ENCODE measurements at regions not wholly inside any gene's neighbourhood (a gene's known extent, or its start where the extent isn't known, plus 50 kb on each side); places are given as distances from the start of the nearest gene placed in this dataset.

GRCh38 chr2:228722311-228722710 lies 540.8 kb upstream of the SPHKAP start:
- no peaks in the 10 kb centered on the region for H3K36me3 ChIP-seq (ENCODE audit: control insufficient read depth in 2 of 2, insufficient read depth in 2 of 2, low read length in 1 of 2)
- no peaks in the 10 kb centered on the region for H3K9me3 ChIP-seq (ENCODE audit: control insufficient read depth in 2 of 2, insufficient read depth in 1 of 2, low read length in 1 of 2)
- no peak overlapping the region for H3K4me3 ChIP-seq (ENCODE audit: low read length in 2 of 2)
- DNase-seq (ENCODE audit: low read depth in 6 of 9, low spot score in 9 of 9): no peak
- H3K27me3 ChIP-seq (ENCODE audit: control insufficient read depth in 2 of 2, insufficient read depth in 1 of 2, low read length in 1 of 2): no peaks in the 10 kb centered on the region
- no peaks in the 10 kb centered on the region for H3K4me1 ChIP-seq (ENCODE audit: control insufficient read depth in 2 of 2, insufficient read depth in 2 of 2, low read length in 2 of 2)
- WGBS: 35% methylated on average over 1 of the region's 1 CpG
- H3K27ac ChIP-seq (ENCODE audit: low read depth in 1 of 2, low read length in 1 of 2): no peak overlapping the region

- 91% methylated on average over 1 of the region's 1 CpG for WGBS
- DNase-seq (ENCODE audit: low read depth in 6 of 9, low spot score in 9 of 9): no peak
- Histone ChIP-seq H3K27ac (ENCODE audit: low read depth in 1 of 2, low read length in 1 of 2) (no peak overlapping the region), H3K9me3 (ENCODE audit: control insufficient read depth in 2 of 2, insufficient read depth in 1 of 2, low read length in 1 of 2) (no peaks in the 10 kb centered on the region), H3K4me3 (ENCODE audit: low read length in 2 of 2) (no peak overlapping the region), H3K4me1 (ENCODE audit: control insufficient read depth in 2 of 2, insufficient read depth in 2 of 2, low read length in 2 of 2) (no peaks in the 10 kb centered on the region), H3K36me3 (ENCODE audit: control insufficient read depth in 2 of 2, insufficient read depth in 2 of 2, low read length in 1 of 2) (no peaks in the 10 kb centered on the region), H3K27me3 (ENCODE audit: control insufficient read depth in 2 of 2, insufficient read depth in 1 of 2, low read length in 1 of 2) (no peaks in the 10 kb centered on the region)
These were observed 539.4 kb upstream of the SPHKAP start for GRCh38 chr2:228720895-228721294.

GRCh38 chr2:228709788-228710371 lies 528.4 kb upstream of the SPHKAP start:
- H3K27me3 ChIP-seq (ENCODE audit: control insufficient read depth in 2 of 2, insufficient read depth in 1 of 2, low read length in 1 of 2): no peaks in the 10 kb centered on the region
- no peak overlapping the region for H3K27ac ChIP-seq (ENCODE audit: low read depth in 1 of 2, low read length in 1 of 2)
- 79% methylated on average over 2 of the region's 2 CpGs for WGBS
- no peak overlapping the region for H3K4me3 ChIP-seq (ENCODE audit: low read length in 2 of 2)
- no peaks in the 10 kb centered on the region for H3K9me3 ChIP-seq (ENCODE audit: control insufficient read depth in 2 of 2, insufficient read depth in 1 of 2, low read length in 1 of 2)
- no peaks in the 10 kb centered on the region for H3K4me1 ChIP-seq (ENCODE audit: control insufficient read depth in 2 of 2, insufficient read depth in 2 of 2, low read length in 2 of 2)
- H3K36me3 ChIP-seq (ENCODE audit: control insufficient read depth in 2 of 2, insufficient read depth in 2 of 2, low read length in 1 of 2): no peaks in the 10 kb centered on the region
- DNase-seq (ENCODE audit: low read depth in 6 of 9, low spot score in 9 of 9): no peak

- Histone ChIP-seq H3K4me1 (ENCODE audit: control insufficient read depth in 2 of 2, insufficient read depth in 2 of 2, low read length in 2 of 2) (no peaks in the 10 kb centered on the region), H3K9me3 (ENCODE audit: control insufficient read depth in 2 of 2, insufficient read depth in 1 of 2, low read length in 1 of 2) (no peaks in the 10 kb centered on the region), H3K27me3 (ENCODE audit: control insufficient read depth in 2 of 2, insufficient read depth in 1 of 2, low read length in 1 of 2) (no peaks in the 10 kb centered on the region), H3K4me3 (ENCODE audit: low read length in 2 of 2) (no peak overlapping the region), H3K36me3 (ENCODE audit: control insufficient read depth in 2 of 2, insufficient read depth in 2 of 2, low read length in 1 of 2) (no peaks in the 10 kb centered on the region), H3K27ac (ENCODE audit: low read depth in 1 of 2, low read length in 1 of 2) (no peak overlapping the region)
- DNase-seq (ENCODE audit: low read depth in 6 of 9, low spot score in 9 of 9): no peak
- 89% methylated on average over 3 of the region's 3 CpGs for WGBS
These were observed 526.4 kb upstream of the SPHKAP start for GRCh38 chr2:228707846-228708245.

GRCh38 chr2:228705318-228705717 lies 523.8 kb upstream of the SPHKAP start:
- DNase-seq (ENCODE audit: low read depth in 6 of 9, low spot score in 9 of 9): no peak
- Histone ChIP-seq H3K27ac (ENCODE audit: low read depth in 1 of 2, low read length in 1 of 2) (no peak overlapping the region), H3K36me3 (ENCODE audit: control insufficient read depth in 2 of 2, insufficient read depth in 2 of 2, low read length in 1 of 2) (no peaks in the 10 kb centered on the region), H3K27me3 (ENCODE audit: control insufficient read depth in 2 of 2, insufficient read depth in 1 of 2, low read length in 1 of 2) (no peaks in the 10 kb centered on the region), H3K4me1 (ENCODE audit: control insufficient read depth in 2 of 2, insufficient read depth in 2 of 2, low read length in 2 of 2) (no peaks in the 10 kb centered on the region), H3K9me3 (ENCODE audit: control insufficient read depth in 2 of 2, insufficient read depth in 1 of 2, low read length in 1 of 2) (no peaks in the 10 kb centered on the region), H3K4me3 (ENCODE audit: low read length in 2 of 2) (no peak overlapping the region)
- WGBS: 43% methylated on average over 4 of the region's 4 CpGs

GRCh38 chr2:228703152-228703551 lies 521.7 kb upstream of the SPHKAP start:
- Histone ChIP-seq H3K4me1 (ENCODE audit: control insufficient read depth in 2 of 2, insufficient read depth in 2 of 2, low read length in 2 of 2) (no peaks in the 10 kb centered on the region), H3K36me3 (ENCODE audit: control insufficient read depth in 2 of 2, insufficient read depth in 2 of 2, low read length in 1 of 2) (no peaks in the 10 kb centered on the region), H3K9me3 (ENCODE audit: control insufficient read depth in 2 of 2, insufficient read depth in 1 of 2, low read length in 1 of 2) (no peaks in the 10 kb centered on the region), H3K27me3 (ENCODE audit: control insufficient read depth in 2 of 2, insufficient read depth in 1 of 2, low read length in 1 of 2) (no peaks in the 10 kb centered on the region), H3K27ac (ENCODE audit: low read depth in 1 of 2, low read length in 1 of 2) (no peak overlapping the region), H3K4me3 (ENCODE audit: low read length in 2 of 2) (no peak overlapping the region)
- WGBS: 88% methylated on average over 6 of the region's 6 CpGs
- DNase-seq (ENCODE audit: low read depth in 6 of 9, low spot score in 9 of 9): no peak

GRCh38 chr2:228701506-228701905 lies 520.0 kb upstream of the SPHKAP start:
- Histone ChIP-seq H3K27ac (ENCODE audit: low read depth in 1 of 2, low read length in 1 of 2) (no peak overlapping the region), H3K9me3 (ENCODE audit: control insufficient read depth in 2 of 2, insufficient read depth in 1 of 2, low read length in 1 of 2) (no peaks in the 10 kb centered on the region), H3K36me3 (ENCODE audit: control insufficient read depth in 2 of 2, insufficient read depth in 2 of 2, low read length in 1 of 2) (no peaks in the 10 kb centered on the region), H3K4me3 (ENCODE audit: low read length in 2 of 2) (no peak overlapping the region), H3K27me3 (ENCODE audit: control insufficient read depth in 2 of 2, insufficient read depth in 1 of 2, low read length in 1 of 2) (no peaks in the 10 kb centered on the region), H3K4me1 (ENCODE audit: control insufficient read depth in 2 of 2, insufficient read depth in 2 of 2, low read length in 2 of 2) (no peaks in the 10 kb centered on the region)
- no peak for DNase-seq (ENCODE audit: low read depth in 6 of 9, low spot score in 9 of 9)

- Histone ChIP-seq H3K27me3 (ENCODE audit: control insufficient read depth in 2 of 2, insufficient read depth in 1 of 2, low read length in 1 of 2) (no peaks in the 10 kb centered on the region), H3K36me3 (ENCODE audit: control insufficient read depth in 2 of 2, insufficient read depth in 2 of 2, low read length in 1 of 2) (no peaks in the 10 kb centered on the region), H3K9me3 (ENCODE audit: control insufficient read depth in 2 of 2, insufficient read depth in 1 of 2, low read length in 1 of 2) (no peaks in the 10 kb centered on the region), H3K27ac (ENCODE audit: low read depth in 1 of 2, low read length in 1 of 2) (no peak overlapping the region), H3K4me1 (ENCODE audit: control insufficient read depth in 2 of 2, insufficient read depth in 2 of 2, low read length in 2 of 2) (no peaks in the 10 kb centered on the region), H3K4me3 (ENCODE audit: low read length in 2 of 2) (no peak overlapping the region)
- no peak for DNase-seq (ENCODE audit: low read depth in 6 of 9, low spot score in 9 of 9)
- WGBS: 84% methylated on average over 7 of the region's 7 CpGs
These were observed 519.2 kb upstream of the SPHKAP start for GRCh38 chr2:228700638-228701037.

GRCh38 chr2:228699888-228700287 lies 518.4 kb upstream of the SPHKAP start:
- WGBS: 96% methylated on average over 5 of the region's 5 CpGs
- no peak overlapping the region for H3K4me3 ChIP-seq (ENCODE audit: low read length in 2 of 2)
- no peak overlapping the region for H3K27ac ChIP-seq (ENCODE audit: low read depth in 1 of 2, low read length in 1 of 2)
- H3K4me1 ChIP-seq (ENCODE audit: control insufficient read depth in 2 of 2, insufficient read depth in 2 of 2, low read length in 2 of 2): no peaks in the 10 kb centered on the region
- no peaks in the 10 kb centered on the region for H3K27me3 ChIP-seq (ENCODE audit: control insufficient read depth in 2 of 2, insufficient read depth in 1 of 2, low read length in 1 of 2)
- H3K36me3 ChIP-seq (ENCODE audit: control insufficient read depth in 2 of 2, insufficient read depth in 2 of 2, low read length in 1 of 2): no peaks in the 10 kb centered on the region
- H3K9me3 ChIP-seq (ENCODE audit: control insufficient read depth in 2 of 2, insufficient read depth in 1 of 2, low read length in 1 of 2): no peaks in the 10 kb centered on the region
- no peak for DNase-seq (ENCODE audit: low read depth in 6 of 9, low spot score in 9 of 9)

GRCh38 chr2:228699400-228699799 lies 517.9 kb upstream of the SPHKAP start:
- no peak overlapping the region for H3K4me3 ChIP-seq (ENCODE audit: low read length in 2 of 2)
- WGBS: 85% methylated on average over 5 of the region's 5 CpGs
- DNase-seq (ENCODE audit: low read depth in 6 of 9, low spot score in 9 of 9): no peak
- no peaks in the 10 kb centered on the region for H3K36me3 ChIP-seq (ENCODE audit: control insufficient read depth in 2 of 2, insufficient read depth in 2 of 2, low read length in 1 of 2)
- no peaks in the 10 kb centered on the region for H3K27me3 ChIP-seq (ENCODE audit: control insufficient read depth in 2 of 2, insufficient read depth in 1 of 2, low read length in 1 of 2)
- no peaks in the 10 kb centered on the region for H3K4me1 ChIP-seq (ENCODE audit: control insufficient read depth in 2 of 2, insufficient read depth in 2 of 2, low read length in 2 of 2)
- no peak overlapping the region for H3K27ac ChIP-seq (ENCODE audit: low read depth in 1 of 2, low read length in 1 of 2)
- H3K9me3 ChIP-seq (ENCODE audit: control insufficient read depth in 2 of 2, insufficient read depth in 1 of 2, low read length in 1 of 2): no peaks in the 10 kb centered on the region
